Lower leg skin (tissue), 3 donors: ENCODE measurements at regions not wholly inside any gene's neighbourhood (a gene's known extent, or its start where the extent isn't known, plus 50 kb on each side); places are given as distances from the start of the nearest gene placed in this dataset.

ENCODE experiments used
- CTCF ChIP-seq, 3 donors: fragments of 450-650 bp; IDR thresholded peaks; one replicate each; pipeline ENCODE4 v1.5.1; 2016; ENCODE audit warnings: antibody characterized with exemption in 3 of 3, mild to moderate bottlenecking in 3 of 3, moderate library complexity in 2 of 3
- POLR2A ChIP-seq, 2 donors: fragments of 450-650 bp; IDR thresholded peaks; one replicate each; pipeline ENCODE4 v1.6.1; 2016 to 2017; ENCODE audit warnings: antibody characterized with exemption in 2 of 2, mild to moderate bottlenecking in 1 of 2, moderate library complexity in 1 of 2

- TF ChIP-seq CTCF (IDR thresholded peaks at IDR 0.05) (no peak), POLR2A (IDR thresholded peaks at IDR 0.05) (no peak)
Observed at GRCh38 chr4:23567338-23567737, 322.5 kb downstream of the PPARGC1A start.
